ENCODE measurements at regions not wholly inside any gene's neighbourhood (a gene's known extent, or its start where the extent isn't known, plus 50 kb on each side); places are given as distances from the start of the nearest gene placed in this dataset.

- H3K27ac ChIP-seq, result no peak overlapping the region
- intact Hi-C loops (cut with DNase I; ENCODE audit: low total_unique reads), result no loop called here
- H3K4me1 ChIP-seq, result no peaks in the 10 kb centered on the region
- no peaks in the 10 kb centered on the region for H3K36me3 ChIP-seq
- in situ Hi-C loops (cut with MboI; ENCODE audit: low sequenced_read_pairs in 4 of 4), result loop anchor here in 1 of 4 donors (25.0 kb wide), 1 partner anchor 299 kb away; the partner anchor contains the start of gene EREG
- no peaks in the 10 kb centered on the region for H3K9me3 ChIP-seq
- no peaks in the 10 kb centered on the region for H3K27me3 ChIP-seq
- no peak for TF ChIP-seq CTCF (IDR thresholded peaks at IDR 0.05 in 4 of 5, conservative IDR thresholded peaks at IDR 0.05 in 1 of 5)
- TF ChIP-seq POLR2A (IDR thresholded peaks at IDR 0.05), result no peak
- ATAC-seq (no peak), DNase-seq (no peak)
- H3K4me3 ChIP-seq, result no peak overlapping the region
These were observed 133.5 kb downstream of the BTC start for GRCh38 chr4:74660866-74661265.

GRCh38 chr4:74661427-74662201 lies 132.7 kb downstream of the BTC start:
- TF ChIP-seq CTCF (IDR thresholded peaks at IDR 0.05 in 4 of 5, conservative IDR thresholded peaks at IDR 0.05 in 1 of 5), result no peak
- no peak for TF ChIP-seq POLR2A (IDR thresholded peaks at IDR 0.05)
- in situ Hi-C loops (cut with MboI; ENCODE audit: low sequenced_read_pairs in 4 of 4), result loop anchor here in 1 of 4 donors (25.0 kb wide), 1 partner anchor 299 kb away; the partner anchor contains the start of gene EREG
- intact Hi-C loops (cut with DNase I; ENCODE audit: low total_unique reads), result no loop called here
- Histone ChIP-seq H3K4me1 (no peaks in the 10 kb centered on the region), H3K27ac (no peak overlapping the region), H3K36me3 (no peaks in the 10 kb centered on the region), H3K27me3 (no peaks in the 10 kb centered on the region), H3K9me3 (no peaks in the 10 kb centered on the region), H3K4me3 (no peak overlapping the region)
- no peak for DNase-seq
- ATAC-seq, result no peak

GRCh38 chr4:74663631-74664030 lies 130.7 kb downstream of the BTC start:
- Histone ChIP-seq H3K4me3 (no peak overlapping the region), H3K9me3 (no peaks in the 10 kb centered on the region), H3K36me3 (no peaks in the 10 kb centered on the region), H3K4me1 (no peaks in the 10 kb centered on the region), H3K27ac (no peak overlapping the region), H3K27me3 (no peaks in the 10 kb centered on the region)
- ATAC-seq (no peak), DNase-seq (no peak)
- in situ Hi-C loops (cut with MboI; ENCODE audit: low sequenced_read_pairs in 4 of 4) (loop anchor here in 1 of 4 donors (25.0 kb wide), 1 partner anchor 301 kb away; the partner anchor contains the start of gene EREG), intact Hi-C loops (cut with DNase I; ENCODE audit: low total_unique reads) (no loop called here)
- no peak for TF ChIP-seq POLR2A (IDR thresholded peaks at IDR 0.05)
- TF ChIP-seq CTCF (IDR thresholded peaks at IDR 0.05 in 4 of 5, conservative IDR thresholded peaks at IDR 0.05 in 1 of 5), result no peak

- no peak overlapping the region for H3K27ac ChIP-seq
- no peaks in the 10 kb centered on the region for H3K9me3 ChIP-seq
- H3K4me1 ChIP-seq, result no peaks in the 10 kb centered on the region
- no peaks in the 10 kb centered on the region for H3K36me3 ChIP-seq
- DNase-seq (no peak), ATAC-seq (no peak)
- intact Hi-C loops (cut with DNase I; ENCODE audit: low total_unique reads) (no loop called here), in situ Hi-C loops (cut with MboI; ENCODE audit: low sequenced_read_pairs in 4 of 4) (loop anchor here in 1 of 4 donors (25.0 kb wide), 1 partner anchor 303 kb away; the partner anchor contains the start of gene EREG)
- no peaks in the 10 kb centered on the region for H3K27me3 ChIP-seq
- TF ChIP-seq CTCF (IDR thresholded peaks at IDR 0.05 in 4 of 5, conservative IDR thresholded peaks at IDR 0.05 in 1 of 5) (no peak), POLR2A (IDR thresholded peaks at IDR 0.05) (no peak)
- H3K4me3 ChIP-seq, result no peak overlapping the region
These were observed 129.0 kb downstream of the BTC start for GRCh38 chr4:74665346-74665745.
